ENCODE measurements at regions not wholly inside any gene's neighbourhood (a gene's known extent, or its start where the extent isn't known, plus 50 kb on each side); places are given as distances from the start of the nearest gene placed in this dataset.

GRCh38 chr6:71489736-71490135 lies 201.1 kb downstream of the OGFRL1 start:
- Histone ChIP-seq H3K27me3 (ENCODE audit: insufficient read depth, low read length) (no peaks in the 10 kb centered on the region), H3K9me3 (ENCODE audit: insufficient read depth, low read depth, low read length) (no peaks in the 10 kb centered on the region), H3K27ac (ENCODE audit: low read length) (no peak overlapping the region), H3K4me3 (ENCODE audit: low read length) (no peak overlapping the region), H3K9ac (ENCODE audit: low read depth, low read length) (no peak overlapping the region), H3K36me3 (ENCODE audit: insufficient read depth, low read depth, low read length) (no peaks in the 10 kb centered on the region), H3K4me1 (ENCODE audit: insufficient read depth, low read length) (no peaks in the 10 kb centered on the region)

GRCh38 chr6:71490876-71491275 lies 202.3 kb downstream of the OGFRL1 start:
- Histone ChIP-seq H3K27ac (ENCODE audit: low read length) (no peak overlapping the region), H3K4me3 (ENCODE audit: low read length) (no peak overlapping the region), H3K9me3 (ENCODE audit: insufficient read depth, low read depth, low read length) (no peaks in the 10 kb centered on the region), H3K27me3 (ENCODE audit: insufficient read depth, low read length) (no peaks in the 10 kb centered on the region), H3K36me3 (ENCODE audit: insufficient read depth, low read depth, low read length) (no peaks in the 10 kb centered on the region), H3K4me1 (ENCODE audit: insufficient read depth, low read length) (no peaks in the 10 kb centered on the region), H3K9ac (ENCODE audit: low read depth, low read length) (no peak overlapping the region)

GRCh38 chr6:71491844-71492243 lies 203.2 kb downstream of the OGFRL1 start:
- Histone ChIP-seq H3K4me3 (ENCODE audit: low read length) (no peak overlapping the region), H3K9me3 (ENCODE audit: insufficient read depth, low read depth, low read length) (no peaks in the 10 kb centered on the region), H3K4me1 (ENCODE audit: insufficient read depth, low read length) (no peaks in the 10 kb centered on the region; the same call in 1 of the 2 replicates), H3K27ac (ENCODE audit: low read length) (no peak overlapping the region), H3K9ac (ENCODE audit: low read depth, low read length) (no peak overlapping the region), H3K36me3 (ENCODE audit: insufficient read depth, low read depth, low read length) (no peaks in the 10 kb centered on the region), H3K27me3 (ENCODE audit: insufficient read depth, low read length) (no peaks in the 10 kb centered on the region)

- no peaks in the 10 kb centered on the region for H3K36me3 ChIP-seq (ENCODE audit: insufficient read depth, low read depth, low read length)
- no peaks in the 10 kb centered on the region for H3K9me3 ChIP-seq (ENCODE audit: insufficient read depth, low read depth, low read length)
- no peaks in the 10 kb centered on the region for H3K27me3 ChIP-seq (ENCODE audit: insufficient read depth, low read length)
- no peak overlapping the region for H3K4me3 ChIP-seq (ENCODE audit: low read length)
- no peak overlapping the region for H3K9ac ChIP-seq (ENCODE audit: low read depth, low read length)
- no peak overlapping the region for H3K27ac ChIP-seq (ENCODE audit: low read length)
- H3K4me1 ChIP-seq (ENCODE audit: insufficient read depth, low read length), result no peaks in the 10 kb centered on the region; the same call in 1 of the 2 replicates
Measured at GRCh38 chr6:71492668-71493067, 204.1 kb downstream of the OGFRL1 start.

GRCh38 chr6:71496018-71496721 lies 207.6 kb downstream of the OGFRL1 start:
- Histone ChIP-seq H3K9me3 (ENCODE audit: insufficient read depth, low read depth, low read length) (no peaks in the 10 kb centered on the region), H3K27me3 (ENCODE audit: insufficient read depth, low read length) (no peaks in the 10 kb centered on the region), H3K4me3 (ENCODE audit: low read length) (no peak overlapping the region), H3K4me1 (ENCODE audit: insufficient read depth, low read length) (no peaks in the 10 kb centered on the region; the same call in 1 of the 2 replicates), H3K9ac (ENCODE audit: low read depth, low read length) (no peak overlapping the region), H3K36me3 (ENCODE audit: insufficient read depth, low read depth, low read length) (no peaks in the 10 kb centered on the region), H3K27ac (ENCODE audit: low read length) (no peak overlapping the region)

- Histone ChIP-seq H3K9ac (ENCODE audit: low read depth, low read length) (no peak overlapping the region), H3K27ac (ENCODE audit: low read length) (no peak overlapping the region), H3K36me3 (ENCODE audit: insufficient read depth, low read depth, low read length) (no peaks in the 10 kb centered on the region), H3K4me1 (ENCODE audit: insufficient read depth, low read length) (no peaks in the 10 kb centered on the region; the same call in 1 of the 2 replicates), H3K4me3 (ENCODE audit: low read length) (no peak overlapping the region), H3K9me3 (ENCODE audit: insufficient read depth, low read depth, low read length) (no peaks in the 10 kb centered on the region), H3K27me3 (ENCODE audit: insufficient read depth, low read length) (no peaks in the 10 kb centered on the region)
Measured at GRCh38 chr6:71496722-71497033, 208.1 kb downstream of the OGFRL1 start.

GRCh38 chr6:71498638-71499037 lies 210.0 kb downstream of the OGFRL1 start:
- no peak overlapping the region for H3K9ac ChIP-seq (ENCODE audit: low read depth, low read length)

GRCh38 chr6:71499667-71500066 lies 211.1 kb downstream of the OGFRL1 start:
- no peak overlapping the region for H3K27ac ChIP-seq (ENCODE audit: low read length)

More at GRCh38 chr6:71498638-71499037, 210.0 kb downstream of the OGFRL1 start:
- H3K36me3 ChIP-seq (ENCODE audit: insufficient read depth, low read depth, low read length), result no peaks in the 10 kb centered on the region
- no peaks in the 10 kb centered on the region for H3K27me3 ChIP-seq (ENCODE audit: insufficient read depth, low read length)
- no peaks in the 10 kb centered on the region; the same call in 1 of the 2 replicates for H3K4me1 ChIP-seq (ENCODE audit: insufficient read depth, low read length)
- H3K9me3 ChIP-seq (ENCODE audit: insufficient read depth, low read depth, low read length), result no peaks in the 10 kb centered on the region
- no peak overlapping the region for H3K27ac ChIP-seq (ENCODE audit: low read length)
- H3K4me3 ChIP-seq (ENCODE audit: low read length), result no peak overlapping the region

GRCh38 chr6:71502168-71502567 lies 213.6 kb downstream of the OGFRL1 start:
- no peaks in the 10 kb centered on the region for H3K9me3 ChIP-seq (ENCODE audit: insufficient read depth, low read depth, low read length)
- H3K27me3 ChIP-seq (ENCODE audit: insufficient read depth, low read length), result no peaks in the 10 kb centered on the region
- no peaks in the 10 kb centered on the region for H3K36me3 ChIP-seq (ENCODE audit: insufficient read depth, low read depth, low read length)
- H3K4me1 ChIP-seq (ENCODE audit: insufficient read depth, low read length), result no peaks in the 10 kb centered on the region; the same call in 1 of the 2 replicates
- no peak overlapping the region for H3K9ac ChIP-seq (ENCODE audit: low read depth, low read length)
- no peak overlapping the region for H3K27ac ChIP-seq (ENCODE audit: low read length)
- H3K4me3 ChIP-seq (ENCODE audit: low read length), result no peak overlapping the region

More at GRCh38 chr6:71499667-71500066, 211.1 kb downstream of the OGFRL1 start:
- Histone ChIP-seq H3K27me3 (ENCODE audit: insufficient read depth, low read length) (no peaks in the 10 kb centered on the region), H3K9me3 (ENCODE audit: insufficient read depth, low read depth, low read length) (no peaks in the 10 kb centered on the region), H3K4me1 (ENCODE audit: insufficient read depth, low read length) (no peaks in the 10 kb centered on the region; the same call in 1 of the 2 replicates), H3K36me3 (ENCODE audit: insufficient read depth, low read depth, low read length) (no peaks in the 10 kb centered on the region), H3K4me3 (ENCODE audit: low read length) (no peak overlapping the region), H3K9ac (ENCODE audit: low read depth, low read length) (no peak overlapping the region)

GRCh38 chr6:71502956-71503355 lies 214.3 kb downstream of the OGFRL1 start:
- Histone ChIP-seq H3K36me3 (ENCODE audit: insufficient read depth, low read depth, low read length) (no peaks in the 10 kb centered on the region), H3K27me3 (ENCODE audit: insufficient read depth, low read length) (no peaks in the 10 kb centered on the region), H3K9ac (ENCODE audit: low read depth, low read length) (no peak overlapping the region), H3K4me1 (ENCODE audit: insufficient read depth, low read length) (no peaks in the 10 kb centered on the region; the same call in 1 of the 2 replicates), H3K27ac (ENCODE audit: low read length) (no peak overlapping the region), H3K4me3 (ENCODE audit: low read length) (no peak overlapping the region), H3K9me3 (ENCODE audit: insufficient read depth, low read depth, low read length) (no peaks in the 10 kb centered on the region)

GRCh38 chr6:71507183-71507582 lies 218.6 kb downstream of the OGFRL1 start:
- Histone ChIP-seq H3K4me3 (ENCODE audit: low read length) (no peak overlapping the region), H3K27me3 (ENCODE audit: insufficient read depth, low read length) (no peaks in the 10 kb centered on the region)

GRCh38 chr6:71509191-71510005 lies 220.8 kb downstream of the OGFRL1 start:
- Histone ChIP-seq H3K9ac (ENCODE audit: low read depth, low read length) (no peak overlapping the region), H3K4me3 (ENCODE audit: low read length) (no peak overlapping the region)

More at GRCh38 chr6:71507183-71507582, 218.6 kb downstream of the OGFRL1 start:
- H3K9ac ChIP-seq (ENCODE audit: low read depth, low read length), result no peak overlapping the region
- H3K9me3 ChIP-seq (ENCODE audit: insufficient read depth, low read depth, low read length), result no peaks in the 10 kb centered on the region
- no peaks in the 10 kb centered on the region for H3K4me1 ChIP-seq (ENCODE audit: insufficient read depth, low read length)
- no peaks in the 10 kb centered on the region for H3K36me3 ChIP-seq (ENCODE audit: insufficient read depth, low read depth, low read length)
- H3K27ac ChIP-seq (ENCODE audit: low read length), result no peak overlapping the region

More at GRCh38 chr6:71509191-71510005, 220.8 kb downstream of the OGFRL1 start:
- Histone ChIP-seq H3K4me1 (ENCODE audit: insufficient read depth, low read length) (no peaks in the 10 kb centered on the region), H3K9me3 (ENCODE audit: insufficient read depth, low read depth, low read length) (no peaks in the 10 kb centered on the region), H3K27ac (ENCODE audit: low read length) (no peak overlapping the region), H3K27me3 (ENCODE audit: insufficient read depth, low read length) (no peaks in the 10 kb centered on the region), H3K36me3 (ENCODE audit: insufficient read depth, low read depth, low read length) (no peaks in the 10 kb centered on the region)
